ENCODE measurements at regions not wholly inside any gene's neighbourhood (a gene's known extent, or its start where the extent isn't known, plus 50 kb on each side); places are given as distances from the start of the nearest gene placed in this dataset.

DNA sequence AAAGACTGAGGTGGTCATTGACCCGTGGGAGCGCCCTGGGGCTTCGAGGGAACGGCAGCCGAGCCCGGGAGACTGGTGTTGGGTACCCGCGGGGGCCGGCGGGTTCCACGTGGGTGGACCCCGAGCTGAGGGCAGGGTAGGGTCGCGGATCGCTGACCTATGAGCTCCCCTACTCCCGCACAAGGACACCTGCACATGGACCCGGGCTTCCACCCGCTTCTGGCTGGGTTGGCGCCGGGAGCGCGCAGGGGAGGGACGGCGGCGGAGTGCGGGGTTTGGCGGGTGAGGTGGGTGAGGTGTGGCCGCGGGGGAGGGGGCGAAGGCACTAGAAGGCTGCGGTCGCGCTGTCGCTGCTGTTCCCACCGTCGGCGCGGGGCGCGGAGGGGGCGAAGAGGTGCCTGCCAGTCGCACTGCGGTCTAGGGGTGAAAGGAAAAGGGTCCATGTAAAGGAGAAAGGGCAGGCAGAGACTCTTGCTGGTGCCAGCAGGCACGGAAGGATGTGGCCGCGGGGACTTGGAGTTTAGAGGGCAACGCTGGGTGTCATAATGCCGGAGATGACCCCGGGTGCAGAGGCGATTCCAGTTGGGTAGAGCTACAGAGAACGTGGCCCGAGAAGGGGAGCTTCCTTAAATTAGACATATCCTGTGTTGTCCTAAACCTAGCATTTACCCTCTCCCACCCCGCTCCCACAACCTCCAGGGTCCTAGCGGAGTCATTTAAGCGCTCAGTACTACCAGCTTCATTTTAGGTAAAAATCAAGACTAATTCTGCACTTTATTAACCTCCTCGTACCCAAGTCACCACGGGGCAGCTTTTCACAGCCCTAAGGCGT lies 245.9 kb upstream of the TOPAZ1 start:
- no peak for DNase-seq

- DNase-seq = no peak
Measured at GRCh38 chr3:43996379-43997301, 245.0 kb upstream of the TOPAZ1 start.

GRCh38 chr3:43997316-43997715 lies 244.4 kb upstream of the TOPAZ1 start:
- DNase-seq = no peak

GRCh38 chr3:43997788-43998369 lies 243.8 kb upstream of the TOPAZ1 start:
- no peak for DNase-seq

- DNase-seq = peak; percentile 38
Measured at GRCh38 chr3:43998370-43998835, 243.3 kb upstream of the TOPAZ1 start.

DNA sequence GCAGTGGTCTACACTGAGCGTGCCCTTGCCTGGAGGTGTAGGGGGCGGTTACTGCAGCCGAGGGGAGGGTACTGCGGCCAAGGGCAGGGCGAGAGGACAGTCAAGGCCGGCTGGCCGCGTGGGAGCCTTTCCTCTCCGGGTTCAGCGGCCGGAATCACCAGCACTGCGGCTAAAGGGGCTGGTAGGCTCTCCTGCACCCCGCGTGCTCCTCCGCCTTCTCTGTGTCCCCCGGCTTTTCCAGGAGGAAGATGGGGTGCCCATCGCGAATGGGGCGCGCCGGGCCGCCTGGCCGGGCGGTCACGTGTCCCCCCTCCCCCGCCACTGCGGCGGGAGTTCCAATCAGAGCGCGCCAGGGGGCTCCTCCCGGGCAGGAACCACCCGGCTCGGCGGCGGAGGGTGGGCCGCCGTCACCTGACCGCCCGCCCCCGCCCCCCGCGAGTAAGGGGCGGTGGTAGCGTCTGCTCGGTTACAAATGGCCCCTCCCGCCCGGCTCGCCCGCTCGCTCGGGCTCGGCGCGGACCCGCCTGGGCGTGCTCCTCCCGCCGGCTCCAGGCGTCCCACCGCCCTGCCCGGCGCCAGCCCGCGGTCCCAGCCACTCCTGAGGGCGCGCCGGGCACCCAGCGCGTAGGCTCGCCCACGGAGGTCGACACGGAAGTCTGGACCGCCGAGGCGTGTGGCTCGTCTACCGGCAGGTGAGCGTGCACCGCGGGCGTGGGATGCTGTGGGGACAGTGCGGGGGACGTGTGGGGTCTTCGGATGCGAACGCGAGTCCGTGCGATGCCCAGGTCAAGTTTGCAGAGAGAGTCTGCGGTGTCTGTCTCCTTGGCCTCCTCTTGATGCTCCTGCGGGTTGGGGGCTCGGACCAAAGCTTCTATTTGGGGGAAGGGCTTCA lies 242.6 kb upstream of the TOPAZ1 start:
- DNase-seq = peak; percentile 96

DNA sequence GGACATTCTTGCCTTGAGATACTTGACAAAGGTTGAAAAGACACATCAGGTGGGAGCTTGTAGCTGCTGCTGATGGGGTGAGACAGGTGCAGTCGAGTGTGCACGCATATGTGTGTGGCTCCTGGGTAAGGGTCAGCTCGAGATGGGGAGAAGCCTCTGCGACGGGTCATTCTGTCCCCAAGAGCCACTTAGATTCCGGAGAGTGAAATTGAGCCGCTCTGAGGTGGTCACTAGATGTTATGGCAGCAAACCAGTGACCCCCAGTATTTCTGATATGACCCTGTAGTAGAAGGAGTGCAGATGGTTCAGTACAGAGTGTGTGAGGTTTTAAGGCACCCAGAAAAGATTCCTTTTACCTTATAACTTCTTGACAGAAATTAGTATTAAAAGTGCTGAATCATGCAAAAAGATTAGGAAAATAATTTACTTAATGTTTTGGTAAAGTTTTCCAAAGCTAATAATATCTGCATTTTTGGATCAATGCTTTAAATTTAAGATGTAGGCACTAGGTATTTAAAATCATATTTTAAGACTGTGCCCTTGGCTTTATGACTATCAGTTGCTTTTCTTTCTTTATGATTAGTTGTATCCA lies 241.9 kb upstream of the TOPAZ1 start:
- no peak for DNase-seq

GRCh38 chr3:44000586-44000985 lies 241.1 kb upstream of the TOPAZ1 start:
- no peak for DNase-seq

- DNase-seq = no peak
Measured at GRCh38 chr3:44001072-44001471, 240.6 kb upstream of the TOPAZ1 start.

- DNase-seq = no peak
Measured at GRCh38 chr3:44003801-44004200, 237.9 kb upstream of the TOPAZ1 start.

DNA sequence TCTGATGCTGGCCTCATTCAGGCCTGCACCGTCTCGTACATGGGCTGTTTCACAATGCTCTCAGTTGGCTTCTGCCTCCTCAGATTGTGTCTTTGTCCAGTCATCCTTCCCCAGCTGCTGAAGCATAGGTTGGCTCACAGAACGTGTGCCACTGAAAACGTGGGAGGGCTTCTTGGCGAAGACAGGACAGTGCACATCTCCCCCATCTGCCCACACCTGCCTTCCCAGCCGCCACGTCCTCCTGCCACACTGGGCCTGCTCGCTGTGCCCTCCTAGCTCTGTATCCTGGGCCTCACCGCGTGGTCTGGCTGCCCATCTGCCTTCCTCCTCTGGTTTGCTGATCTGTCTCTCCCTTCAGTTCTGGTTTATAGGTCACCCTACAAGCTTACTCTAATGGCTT lies 230.0 kb upstream of the TOPAZ1 start:
- DNase-seq = no peak

- DNase-seq = no peak
Measured at GRCh38 chr3:44012160-44012899, 229.4 kb upstream of the TOPAZ1 start.

DNA sequence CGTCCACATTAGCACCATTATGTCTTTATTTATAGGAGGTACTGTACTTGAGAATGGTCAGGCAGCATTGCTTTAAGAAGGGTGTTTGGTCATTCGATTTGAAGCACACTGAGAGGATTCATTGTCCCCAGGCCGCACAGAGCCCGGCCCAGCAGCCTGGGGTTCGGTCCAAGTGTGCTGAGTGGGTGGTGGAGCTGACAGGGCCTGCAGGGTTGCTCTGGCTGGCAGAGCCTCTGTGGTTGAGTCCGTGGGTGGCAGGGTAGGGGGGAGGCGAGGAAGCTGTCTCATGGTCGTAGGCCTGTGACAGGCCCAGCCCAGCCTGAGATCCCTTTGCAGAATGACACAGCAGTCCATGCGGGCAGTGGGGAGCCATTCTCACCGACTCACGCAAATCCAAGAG lies 227.7 kb upstream of the TOPAZ1 start:
- DNase-seq = no peak

DNA sequence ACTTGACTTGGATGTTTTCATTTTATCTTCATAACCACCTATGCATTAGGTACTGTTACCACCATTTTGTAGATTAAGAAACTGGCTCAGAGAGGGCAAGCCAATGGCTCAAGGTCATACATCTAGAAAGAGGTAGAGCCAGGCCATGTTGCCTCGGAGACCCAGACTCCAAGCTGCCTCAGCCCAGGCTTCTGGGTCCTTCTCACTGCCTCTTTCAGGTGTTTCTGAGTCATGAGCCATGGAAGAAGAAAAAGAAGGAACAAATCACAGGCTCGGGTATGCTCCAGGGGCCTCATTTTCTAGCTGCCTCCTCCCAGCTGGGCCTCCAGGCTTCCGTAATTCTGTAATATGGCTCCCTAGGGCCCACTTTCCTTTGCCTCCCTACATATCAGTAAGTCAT lies 226.5 kb upstream of the TOPAZ1 start:
- no peak for DNase-seq

DNA sequence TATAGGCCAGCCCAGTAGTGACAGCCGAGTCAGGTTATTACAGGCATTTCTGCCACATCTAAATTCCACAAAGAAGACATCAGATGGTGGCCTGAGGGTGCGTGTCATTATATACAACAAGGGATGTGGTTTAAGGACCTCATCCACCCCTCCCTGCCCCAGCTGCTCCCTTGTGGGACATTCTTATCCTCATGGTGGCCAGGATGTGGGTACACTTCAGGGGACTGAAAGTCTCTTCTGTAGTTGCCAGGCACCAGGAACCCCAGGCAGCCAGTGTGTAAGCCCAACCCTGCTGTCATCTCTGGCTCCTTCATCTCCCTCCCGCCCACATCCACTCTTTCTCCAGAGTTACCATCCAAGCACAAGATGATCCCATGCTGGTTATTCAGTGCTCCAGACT lies 224.9 kb upstream of the TOPAZ1 start:
- DNase-seq = no peak

- no peak for DNase-seq
Measured at GRCh38 chr3:44018926-44019325, 222.8 kb upstream of the TOPAZ1 start.

DNA sequence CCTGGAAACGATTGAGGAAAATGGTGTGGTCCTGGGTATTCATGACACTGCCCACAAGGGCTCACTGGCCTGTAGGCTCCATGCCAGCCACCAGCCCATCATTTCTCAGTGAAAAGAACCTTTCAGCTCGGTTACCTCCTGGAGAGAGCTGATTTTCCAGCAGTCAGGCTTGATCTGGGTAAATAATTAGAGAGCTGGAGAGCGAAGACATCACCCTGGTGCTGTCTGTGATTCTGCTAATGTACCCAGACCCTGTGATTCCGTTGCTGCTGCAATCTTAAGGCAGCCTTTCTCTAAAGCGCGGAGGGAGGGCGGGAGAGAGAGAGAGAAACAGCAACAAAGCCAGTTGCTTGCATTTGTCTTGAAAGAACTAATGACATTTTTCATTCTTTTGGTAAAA lies 221.9 kb upstream of the TOPAZ1 start:
- no peak for DNase-seq

- no peak for DNase-seq
Measured at GRCh38 chr3:44020143-44020542, 221.5 kb upstream of the TOPAZ1 start.

- no peak for DNase-seq
Measured at GRCh38 chr3:44021651-44022594, 219.8 kb upstream of the TOPAZ1 start.

DNA sequence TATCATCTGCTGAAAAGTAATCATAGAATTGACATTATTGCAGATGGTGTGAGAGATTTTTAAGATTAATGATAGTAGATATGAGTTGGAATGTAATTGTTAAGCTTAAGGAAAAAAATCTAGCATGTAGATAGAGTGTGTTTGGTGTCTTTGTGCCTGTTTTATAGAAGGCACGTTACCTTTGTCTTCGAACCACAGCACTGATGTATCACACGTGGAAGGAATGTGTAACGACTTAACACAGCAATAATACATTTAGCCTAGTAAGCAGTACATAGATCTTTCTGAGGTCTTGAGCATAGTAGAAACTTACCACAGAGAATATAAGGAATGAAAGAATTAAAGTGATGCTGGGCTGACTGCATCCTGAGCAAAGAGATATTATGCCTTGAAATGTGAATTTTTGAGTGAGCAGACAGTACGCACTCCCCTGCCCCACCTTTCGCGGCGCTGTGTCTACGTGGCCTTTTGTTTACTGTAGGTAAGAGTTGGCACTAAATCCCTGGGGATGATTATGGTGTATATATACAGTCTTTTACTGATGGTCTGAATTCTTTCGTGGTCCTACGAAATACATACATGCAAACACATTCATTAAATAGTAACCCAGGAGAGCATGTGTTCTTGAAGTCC lies 217.6 kb upstream of the TOPAZ1 start:
- no peak for DNase-seq

Data from 8988T (cell line).